Heart left ventricle (tissue), 16 donors: ENCODE measurements at regions not wholly inside any gene's neighbourhood (a gene's known extent, or its start where the extent isn't known, plus 50 kb on each side); places are given as distances from the start of the nearest gene placed in this dataset.
"Not testable (repeated sequence)": the region's sequence is repeated elsewhere in the genome, so short reads cannot be mapped to it uniquely, and the experiment has no call there.

Source experiments
- ATAC-seq, 4 donors: fragments of 200-7000 bp; cut with Tn5 transposase; one replicate each; pipeline ENCODE4 v1.9.1; 2020 to 2022; ENCODE audit warnings: moderate library complexity in 4 of 4, mild to moderate bottlenecking in 3 of 4, moderate number of reproducible peaks in 1 of 4
- DNase-seq, 5 donors: peaks; one replicate each; pipeline ENCODE4 v3.0.0-alpha.2; 2020
- H3K27ac ChIP-seq, 12 donors: fragments of 200-600 bp; sonication (generic) in 4 of 12; one replicate each; pipeline versions ENCODE4 v1.5.0 to v1.8.0; 2016 to 2022; ENCODE audit warnings: mild to moderate bottlenecking in 2 of 12
- H3K27me3 ChIP-seq, 9 donors: fragments of 200-600 bp; sonication (generic) in 2 of 9; one replicate each; pipeline versions ENCODE4 v1.5.1 to v1.8.0; 2016 to 2022; ENCODE audit warnings: mild to moderate bottlenecking in 3 of 9
- H3K36me3 ChIP-seq, 9 donors: fragments of 200-600 bp; sonication (generic) in 2 of 9; one replicate each; pipeline versions ENCODE4 v1.5.0 to v1.8.0; 2018 to 2022; ENCODE audit warnings: mild to moderate bottlenecking in 2 of 9
- H3K4me1 ChIP-seq, 12 donors: fragments of 200-600 bp; sonication (generic) in 4 of 12; one replicate each; pipeline versions ENCODE4 v1.5.0 to v1.8.0; 2016 to 2022; ENCODE audit warnings: mild to moderate bottlenecking in 3 of 12
- H3K4me3 ChIP-seq, 12 donors: fragments of 200-600 bp; sonication (generic) in 4 of 12; one replicate each; pipeline versions ENCODE4 v1.5.0 to v1.8.0; 2017 to 2022; ENCODE audit warnings: mild to moderate bottlenecking in 9 of 12, moderate library complexity in 4 of 12
- H3K9me3 ChIP-seq, 12 donors: fragments of 200-600 bp; sonication (generic) in 4 of 12; one replicate each; pipeline versions ENCODE4 v1.5.0 to v1.8.0; 2016 to 2022; ENCODE audit warnings: mild to moderate bottlenecking in 1 of 12
- POLR2A ChIP-seq, 2 donors: fragments of 450-650 bp; IDR thresholded peaks; one replicate each; pipeline ENCODE4 v1.6.1; 2017; ENCODE audit warnings: antibody characterized with exemption in 2 of 2, mild to moderate bottlenecking in 2 of 2, moderate library complexity in 2 of 2
- WGBS, 4 donors: extraction: QIAGEN DNeasy Blood & Tissue Kit in 2 of 4; methylation state at CpG; one replicate each; pipeline versions ENCODE4 v1.1.5 to v1.1.7; 2013 to 2018; 5-methylcytosine and 5-hydroxymethylcytosine counted together
- intact Hi-C, 10 donors: fragments of 100-400 bp; cut with DNase I; formaldehyde crosslinking; loops; one replicate each; pipeline versions ENCODE4 v1.11.1 to v1.14.2; 2022
- TF ChIP-seq, protein P1 (sequence below), 12 donors: fragments of 200-600 bp; sonication (generic) in 4 of 12; IDR thresholded peaks; one replicate each; pipeline versions ENCODE4 v1.5.0 to v1.8.0; 2018 to 2022; ENCODE audit warnings: antibody characterized with exemption in 12 of 12, mild to moderate bottlenecking in 5 of 12
- donor health status: ischemic (EF 13 %, LVEDD 7.1; RV severe dilation, severe dysfunction).
- donor health status: healthy with polysubstance abuse.
- donor health status: DM: no; HTN: yes; CAD: no.
- donor health status: DM: no; HTN: no; CAD: no.
- donor health status: ischemic (EF 25% LVEDD 6.9; RV normal size, moderate dysfunction).
- donor health status: ischemic (EF 25% LVEDD 5.7; RV mildly dilated, moderate dysfunction).
- donor health status: healthy.
- donor health status: DM: yes; HTN: yes; CAD: no.
- donor health status: ischemic (EF 35%, LVEDD 5.7; RV mildly dilated, moderate dysfunction).
- donor health status: nonischemic (EF 11% LVEDD 7.7; RV severe dilation, severe dysfunction).
- donor health status: DM: yes; HTN: yes; CAD: no.
- donor health status: PGD.
- donor health status: ischemic (EF 29% LVEDD 5.4; RV normal size, mild dysfunction).
- donor health status: nonischemic (EF 23%, LVEDD 6.1; RV moderate dilation, normal function).

DNA sequence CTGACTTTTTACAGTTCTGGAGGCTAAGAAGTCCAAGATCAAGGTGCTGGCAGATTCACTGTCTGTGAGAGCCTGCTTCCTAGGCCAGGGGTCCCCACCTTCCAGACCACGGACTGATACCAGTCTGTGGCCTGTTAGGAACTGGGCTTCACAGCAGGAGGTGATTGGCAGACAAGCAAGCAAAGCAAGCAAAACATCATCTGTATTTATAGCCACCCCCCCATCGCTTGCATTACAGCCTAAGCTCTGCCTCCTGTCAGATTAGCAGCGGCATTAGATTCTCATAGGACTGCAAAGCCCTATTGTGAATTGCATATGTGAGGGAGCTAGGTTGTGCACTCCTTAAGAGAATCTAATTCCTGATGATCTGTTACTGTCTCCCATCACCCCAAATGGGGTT is 194.7 kb upstream of the THRB start:
- Histone ChIP-seq H3K9me3 (no peaks in the 10 kb centered on the region), H3K27me3 (no peaks in the 10 kb centered on the region), H3K36me3 (no peaks in the 10 kb centered on the region), H3K4me1 (no peaks in the 10 kb centered on the region), H3K27ac (no peak overlapping the region), H3K4me3 (no peak overlapping the region)
- intact Hi-C loops, result loop anchor here in 4 of 10 donors (10.0 kb wide), 3 partner anchors 425 to 795 kb away; no protein-coding TSS in a partner anchor
- no peak for ATAC-seq
- DNase-seq, result no peak
- TF ChIP-seq POLR2A (IDR thresholded peaks at IDR 0.05), result no peak
- TF ChIP-seq, protein P1, sequence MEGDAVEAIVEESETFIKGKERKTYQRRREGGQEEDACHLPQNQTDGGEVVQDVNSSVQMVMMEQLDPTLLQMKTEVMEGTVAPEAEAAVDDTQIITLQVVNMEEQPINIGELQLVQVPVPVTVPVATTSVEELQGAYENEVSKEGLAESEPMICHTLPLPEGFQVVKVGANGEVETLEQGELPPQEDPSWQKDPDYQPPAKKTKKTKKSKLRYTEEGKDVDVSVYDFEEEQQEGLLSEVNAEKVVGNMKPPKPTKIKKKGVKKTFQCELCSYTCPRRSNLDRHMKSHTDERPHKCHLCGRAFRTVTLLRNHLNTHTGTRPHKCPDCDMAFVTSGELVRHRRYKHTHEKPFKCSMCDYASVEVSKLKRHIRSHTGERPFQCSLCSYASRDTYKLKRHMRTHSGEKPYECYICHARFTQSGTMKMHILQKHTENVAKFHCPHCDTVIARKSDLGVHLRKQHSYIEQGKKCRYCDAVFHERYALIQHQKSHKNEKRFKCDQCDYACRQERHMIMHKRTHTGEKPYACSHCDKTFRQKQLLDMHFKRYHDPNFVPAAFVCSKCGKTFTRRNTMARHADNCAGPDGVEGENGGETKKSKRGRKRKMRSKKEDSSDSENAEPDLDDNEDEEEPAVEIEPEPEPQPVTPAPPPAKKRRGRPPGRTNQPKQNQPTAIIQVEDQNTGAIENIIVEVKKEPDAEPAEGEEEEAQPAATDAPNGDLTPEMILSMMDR (IDR thresholded peaks at IDR 0.05), result no peak
- 78 to 86% (median 83%) methylated on average over 3 of the region's 3 CpGs for WGBS, 4 donors

DNA sequence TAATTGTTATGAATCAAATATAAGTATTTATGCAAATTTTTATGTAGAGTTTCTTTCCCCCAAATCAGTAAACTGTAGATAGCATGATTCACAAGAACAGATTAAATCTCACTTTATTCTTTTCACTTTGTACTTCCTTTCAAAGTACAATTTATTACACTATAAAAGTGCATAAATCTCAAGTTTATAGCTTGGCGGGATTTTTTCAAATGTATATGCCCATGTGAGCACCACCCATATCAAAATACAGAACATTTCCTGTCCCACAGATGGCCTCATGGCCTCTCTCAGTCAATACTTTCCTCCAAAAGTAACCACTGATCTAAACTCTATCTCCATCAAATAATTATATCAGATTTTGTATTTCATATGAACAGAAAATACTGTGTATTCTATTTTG is 196.1 kb upstream of the THRB start:
- Histone ChIP-seq H3K9me3 (no peaks in the 10 kb centered on the region), H3K4me1 (no peaks in the 10 kb centered on the region), H3K4me3 (no peak overlapping the region), H3K36me3 (no peaks in the 10 kb centered on the region), H3K27ac (no peak overlapping the region), H3K27me3 (no peaks in the 10 kb centered on the region)
- no peak for TF ChIP-seq POLR2A (IDR thresholded peaks at IDR 0.05)
- TF ChIP-seq, protein P1 (IDR thresholded peaks at IDR 0.05), result no peak
- 85 to 92% (median 89%) methylated on average over 1 of the region's 1 CpG for WGBS, 4 donors
- ATAC-seq, result no peak
- DNase-seq, result no peak
- intact Hi-C loops, result no loop called here

DNA sequence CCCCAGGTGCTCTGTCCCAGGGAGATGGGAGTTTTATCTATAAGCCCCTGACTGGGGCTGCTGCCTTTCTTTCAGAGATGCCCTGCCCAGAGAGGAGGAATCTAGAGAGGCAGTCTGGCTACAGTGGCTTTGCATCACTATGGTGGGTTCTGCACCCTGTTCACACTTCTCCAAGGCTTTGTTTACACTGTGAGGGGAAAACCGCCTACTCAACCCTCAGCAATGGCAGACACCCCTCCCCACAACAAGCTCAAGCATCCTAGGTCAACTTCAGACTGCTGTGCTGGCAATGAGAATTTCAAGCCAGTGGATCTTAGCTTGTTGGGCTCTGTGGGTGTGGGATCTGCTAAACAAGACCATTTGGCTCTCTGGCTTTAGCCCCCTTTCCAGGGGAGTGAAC is 204.4 kb upstream of the THRB start:
- not testable (repeated sequence) for ATAC-seq

DNA sequence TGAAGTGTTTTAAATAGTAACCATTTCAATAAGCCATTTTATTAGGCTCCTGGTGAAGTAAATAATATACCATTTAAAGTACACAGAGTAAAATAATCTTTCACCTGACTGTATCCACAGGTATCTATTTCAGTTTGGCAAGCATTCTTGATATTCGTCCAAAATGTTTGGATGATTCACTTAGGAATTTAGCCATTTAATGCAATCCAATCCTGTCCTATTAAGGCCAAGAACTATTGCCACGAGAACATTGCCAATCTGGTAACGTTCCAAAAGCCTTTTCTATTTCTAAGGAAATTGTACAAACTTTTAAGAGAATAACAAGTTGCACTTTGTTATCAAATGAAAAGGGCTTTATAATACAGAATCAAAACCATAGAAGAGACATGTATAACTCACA is 209.8 kb upstream of the THRB start:
- intact Hi-C loops, result no loop called here
- DNase-seq, result no peak
- no peaks in the 10 kb centered on the region for H3K36me3 ChIP-seq
- H3K4me3 ChIP-seq, result no peak overlapping the region
- H3K27me3 ChIP-seq, result no peaks in the 10 kb centered on the region
- no peaks in the 10 kb centered on the region for H3K9me3 ChIP-seq
- H3K27ac ChIP-seq, result no peak overlapping the region
- no peak for TF ChIP-seq POLR2A (IDR thresholded peaks at IDR 0.05)
- TF ChIP-seq, protein P1 (IDR thresholded peaks at IDR 0.05), result no peak
- no peak for ATAC-seq
- WGBS, 4 donors, result 54 to 67% (median 56%) methylated on average over 3 of the region's 3 CpGs
- no peaks in the 10 kb centered on the region for H3K4me1 ChIP-seq

More for the DNA sequence above, 204.4 kb upstream of the THRB start:
- H3K36me3 ChIP-seq, intact Hi-C loops, DNase-seq, H3K27me3 ChIP-seq, H3K4me3 ChIP-seq, H3K27ac ChIP-seq, H3K4me1 ChIP-seq, H3K9me3 ChIP-seq: not testable (repeated sequence)
- 77 to 90% (median 84%) methylated on average over 1 of the region's 1 CpG for WGBS, 4 donors

DNA sequence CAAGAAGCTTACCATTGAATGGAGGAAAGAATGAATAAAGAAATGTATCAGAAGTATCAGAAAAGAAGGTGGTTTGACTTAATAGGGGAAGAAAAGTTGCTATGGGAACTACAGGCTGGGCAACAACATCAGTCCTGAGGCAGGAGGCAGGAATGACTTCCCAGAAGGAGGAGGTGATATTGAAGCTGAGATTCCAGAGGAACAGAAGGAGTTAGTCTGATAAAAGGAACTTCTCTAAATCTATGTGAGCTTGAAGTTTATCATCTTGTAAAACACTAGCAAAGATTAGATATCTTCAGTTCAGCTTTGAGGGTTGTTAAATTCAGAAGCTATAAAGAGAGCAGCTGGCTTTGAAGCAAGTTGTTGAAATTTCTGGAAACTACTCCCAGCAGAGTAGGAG is 213.3 kb upstream of the THRB start:
- DNase-seq (no peak), ATAC-seq (no peak)
- no peak overlapping the region for H3K27ac ChIP-seq
- H3K36me3 ChIP-seq, result no peaks in the 10 kb centered on the region
- intact Hi-C loops, result no loop called here
- H3K9me3 ChIP-seq, result no peaks in the 10 kb centered on the region
- H3K27me3 ChIP-seq, result no peaks in the 10 kb centered on the region
- H3K4me3 ChIP-seq, result no peak overlapping the region
- no peak for TF ChIP-seq POLR2A (IDR thresholded peaks at IDR 0.05)
- TF ChIP-seq, protein P1 (IDR thresholded peaks at IDR 0.05), result no peak
- H3K4me1 ChIP-seq, result no peaks in the 10 kb centered on the region
